ENCODE measurements at regions not wholly inside any gene's neighbourhood (a gene's known extent, or its start where the extent isn't known, plus 50 kb on each side); places are given as distances from the start of the nearest gene placed in this dataset.
A peak's percentile ranks its signal among the peaks of the same experiment; 100 is the strongest.

DNA sequence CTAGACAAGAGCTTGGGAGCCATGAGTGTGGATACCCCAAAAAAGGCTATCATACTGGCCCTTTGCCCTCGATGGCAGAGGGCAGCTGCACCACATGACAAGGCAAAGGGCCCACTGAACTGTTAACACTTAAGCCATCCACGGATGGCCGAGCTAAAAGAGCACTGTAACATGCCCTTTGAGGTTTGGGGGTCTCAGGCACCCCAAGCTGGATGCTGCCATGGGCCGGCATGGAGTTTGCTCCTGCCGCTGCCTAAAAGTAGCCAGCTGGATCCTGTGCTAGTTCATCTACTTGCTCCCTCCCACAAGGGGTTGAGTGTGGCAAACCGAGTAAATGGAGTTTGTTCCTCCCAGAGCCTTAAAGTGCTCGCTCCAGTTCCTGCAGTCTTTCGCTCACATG is 383.2 kb upstream of the LRRC4C start:
- no peak for DNase-seq
- intact Hi-C loops (cut with DNase I), result no loop called here

DNA sequence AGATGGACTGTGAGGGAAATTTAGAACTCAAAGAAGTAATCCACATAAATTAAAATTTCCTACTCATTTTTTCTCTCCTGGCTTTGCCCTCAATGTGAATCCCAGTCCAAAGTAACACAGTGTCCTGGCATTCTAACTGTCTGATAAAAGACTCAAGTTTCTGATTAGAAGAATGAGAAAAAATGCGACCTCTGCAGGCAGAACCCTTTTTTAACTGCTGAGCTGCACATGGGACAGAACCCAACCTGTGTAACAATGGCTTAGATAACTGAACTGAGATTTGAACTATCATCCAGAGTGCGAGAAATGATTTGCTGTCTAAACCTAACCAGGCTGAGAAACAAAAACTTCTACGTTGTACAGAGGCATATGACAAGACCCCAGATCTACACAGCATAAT is 385.6 kb upstream of the LRRC4C start:
- DNase-seq, result no peak
- intact Hi-C loops (cut with DNase I), result no loop called here

DNA sequence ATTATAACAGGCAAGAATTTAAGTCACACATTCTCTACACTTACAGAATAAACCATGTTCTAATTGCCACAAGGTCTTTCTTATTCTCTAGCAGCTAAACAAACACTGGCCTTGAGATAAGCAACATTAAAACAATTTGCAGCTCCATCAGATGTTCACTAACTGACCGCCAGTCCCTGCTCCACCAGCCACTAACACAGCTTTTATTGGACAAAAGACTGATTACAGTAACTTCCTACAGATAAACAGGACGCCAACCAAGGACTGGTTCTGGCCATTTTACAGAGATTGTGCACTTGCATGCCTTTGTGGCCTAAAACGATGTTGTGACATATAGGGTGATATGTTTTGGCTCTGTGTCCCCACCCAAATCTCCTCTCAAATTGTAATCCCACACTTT is 388.9 kb upstream of the LRRC4C start:
- DNase-seq, result no peak
- intact Hi-C loops (cut with DNase I), result no loop called here

DNA sequence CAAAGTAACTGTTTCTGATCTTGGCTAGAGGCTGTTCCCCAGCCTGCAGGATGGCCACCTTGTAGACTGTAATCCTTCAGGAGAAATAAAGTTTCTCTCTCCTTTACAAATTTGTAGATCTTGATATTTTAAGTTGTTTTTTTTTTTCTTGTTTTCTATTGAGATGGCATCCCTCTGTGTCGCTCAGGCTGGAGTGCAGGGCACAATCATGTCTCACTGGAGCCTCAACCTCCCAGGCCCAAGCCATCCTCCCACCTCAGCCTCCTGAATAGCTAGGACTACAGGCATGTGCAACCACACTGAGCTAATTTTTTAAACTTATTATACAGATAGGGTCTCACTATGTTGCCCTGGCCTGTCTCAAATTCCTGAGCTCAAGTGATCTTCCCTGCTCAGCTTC is 389.8 kb upstream of the LRRC4C start:
- intact Hi-C loops (cut with DNase I), result no loop called here

DNA sequence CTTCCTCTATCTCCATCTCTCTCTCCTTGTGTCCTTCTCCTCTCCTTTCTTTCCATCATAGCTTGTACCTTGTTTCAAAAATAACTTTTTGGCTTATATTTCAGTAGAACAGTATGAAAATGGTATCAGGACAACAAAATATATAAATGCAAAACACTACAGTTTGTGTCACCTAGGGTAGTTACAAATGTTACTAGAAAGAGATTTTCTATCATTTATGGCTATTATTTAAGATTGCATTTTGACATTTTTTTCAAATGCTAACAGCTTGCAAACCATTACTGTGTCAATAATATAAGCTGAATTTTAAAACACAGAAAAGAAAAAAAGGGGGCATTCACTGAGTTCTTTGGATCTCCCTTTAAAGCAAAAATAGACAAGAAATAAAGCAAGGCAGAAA is 392.3 kb upstream of the LRRC4C start:
- DNase-seq, result no peak
- intact Hi-C loops (cut with DNase I), result no loop called here

More for the DNA sequence above, 389.8 kb upstream of the LRRC4C start:
- no peak for DNase-seq

DNA sequence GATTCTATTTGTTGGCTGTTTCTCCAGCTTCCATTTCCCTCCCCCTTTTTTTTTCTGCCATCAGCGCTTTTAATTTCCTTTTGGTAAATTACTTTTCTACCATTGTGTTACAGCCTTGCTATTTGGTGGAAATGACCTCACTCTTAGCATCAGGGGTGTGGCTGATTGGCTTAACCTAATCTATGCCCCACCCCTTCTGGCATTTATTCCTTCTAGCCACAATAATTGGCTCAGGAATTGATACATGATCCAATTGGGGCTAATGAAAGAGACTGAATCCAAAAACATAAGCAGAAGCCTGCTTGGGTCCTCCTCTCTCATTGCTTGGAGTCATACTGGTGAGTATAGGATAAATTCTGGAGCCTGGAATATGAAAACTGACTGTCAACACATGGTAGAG is 402.4 kb upstream of the LRRC4C start:
- no peak for DNase-seq
- intact Hi-C loops (cut with DNase I), result no loop called here

DNA sequence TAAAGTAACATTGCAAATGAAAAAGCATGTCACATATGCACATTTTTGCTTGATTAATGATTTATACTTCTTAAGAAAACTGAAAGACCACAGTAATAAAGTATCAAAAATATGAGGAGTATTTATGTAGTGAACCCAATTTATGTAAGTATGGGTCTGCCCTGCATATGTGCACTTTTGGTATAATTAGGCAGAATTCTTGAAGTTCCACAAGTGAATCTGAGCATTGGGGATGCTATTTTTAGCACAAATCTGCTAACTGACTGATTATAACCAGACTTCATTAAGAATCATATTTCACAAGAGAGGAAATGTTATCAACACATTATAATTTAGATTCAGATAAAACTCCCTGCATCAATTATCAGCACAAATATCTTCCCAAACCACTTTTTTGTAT is 407.1 kb upstream of the LRRC4C start:
- DNase-seq, result no peak

DNA sequence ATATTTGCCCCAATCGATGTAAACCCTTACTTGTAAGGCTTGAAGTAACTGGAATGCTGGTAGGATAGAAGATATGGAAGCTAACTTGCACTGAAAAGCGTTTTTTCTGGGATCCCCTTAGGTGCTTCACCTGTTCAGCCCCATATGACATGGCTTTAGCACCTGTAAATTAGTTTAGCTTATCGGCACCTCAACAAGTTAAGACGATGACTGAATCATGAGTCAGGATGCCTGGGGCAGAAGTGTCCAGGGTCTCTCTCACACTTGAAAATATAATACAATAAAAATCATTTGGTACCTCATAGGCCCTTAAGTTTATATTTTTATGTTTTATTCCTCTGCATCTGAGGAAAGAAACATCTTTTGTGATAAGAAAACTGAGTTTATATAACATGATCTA is 409.2 kb upstream of the LRRC4C start:
- intact Hi-C loops (cut with DNase I), result no loop called here
- DNase-seq, result no peak

More for the DNA sequence above, 407.1 kb upstream of the LRRC4C start:
- intact Hi-C loops (cut with DNase I), result no loop called here

DNA sequence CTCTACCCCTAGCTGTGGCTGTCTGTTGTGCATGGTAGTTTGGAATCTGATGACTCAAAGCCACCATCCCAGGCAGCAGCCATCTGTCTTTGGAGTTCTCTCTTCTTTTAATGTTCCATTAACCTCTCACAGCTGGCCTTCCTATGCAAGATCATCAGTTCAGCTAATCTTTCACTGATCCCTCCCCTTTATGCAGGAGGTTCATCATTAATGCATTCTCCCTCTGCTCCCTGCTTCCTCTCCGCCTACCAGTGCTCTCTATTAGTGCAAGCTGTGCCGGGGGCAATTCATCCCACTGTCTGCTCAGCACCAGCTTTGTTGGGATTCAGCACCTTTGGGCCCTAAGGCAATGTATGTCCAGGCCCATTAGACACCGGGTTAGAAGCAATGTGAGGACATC is 413.0 kb upstream of the LRRC4C start:
- no peak for DNase-seq
- intact Hi-C loops (cut with DNase I), result no loop called here

DNA sequence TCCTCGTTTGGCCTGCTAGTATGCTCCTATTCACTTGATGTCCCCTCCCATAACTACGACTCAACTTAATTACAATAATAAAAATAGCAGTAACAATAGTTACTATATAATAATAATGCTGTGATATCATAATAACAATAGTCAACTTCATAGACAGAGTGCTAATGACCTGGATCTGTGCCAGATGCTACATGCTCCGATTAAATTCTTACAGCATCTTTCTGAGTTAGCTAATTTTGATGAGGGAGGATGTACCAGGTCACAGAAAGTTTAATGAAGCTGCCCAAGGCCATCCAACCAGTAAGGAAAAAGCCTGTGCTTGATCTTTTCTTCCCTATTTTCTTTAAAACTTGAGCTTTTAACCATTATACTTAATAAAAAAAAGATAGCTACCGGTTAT is 413.4 kb upstream of the LRRC4C start:
- intact Hi-C loops (cut with DNase I), result no loop called here
- no peak for DNase-seq

DNA sequence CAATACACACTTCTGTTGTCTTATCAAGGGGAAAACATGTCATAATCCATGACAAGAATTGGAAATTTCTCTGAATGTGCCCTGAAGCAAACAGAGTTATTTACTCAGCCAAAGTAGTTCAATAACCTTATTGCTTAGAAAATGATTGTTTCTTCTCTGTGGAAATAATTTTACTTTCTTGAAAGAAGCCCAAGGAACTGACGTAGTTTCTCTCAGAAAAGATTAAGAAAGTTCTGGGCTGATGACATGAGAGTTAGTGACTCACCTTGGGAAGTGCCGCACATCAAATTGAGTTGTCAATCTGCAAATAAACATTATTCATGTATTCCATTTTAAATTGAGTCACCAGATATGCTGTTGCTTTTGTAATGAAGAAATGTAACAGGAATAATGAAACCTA is 418.6 kb upstream of the LRRC4C start:
- intact Hi-C loops (cut with DNase I), result no loop called here
- peak in 16 of 42 donors; percentile 2 to 66 (median 24) for DNase-seq

DNA sequence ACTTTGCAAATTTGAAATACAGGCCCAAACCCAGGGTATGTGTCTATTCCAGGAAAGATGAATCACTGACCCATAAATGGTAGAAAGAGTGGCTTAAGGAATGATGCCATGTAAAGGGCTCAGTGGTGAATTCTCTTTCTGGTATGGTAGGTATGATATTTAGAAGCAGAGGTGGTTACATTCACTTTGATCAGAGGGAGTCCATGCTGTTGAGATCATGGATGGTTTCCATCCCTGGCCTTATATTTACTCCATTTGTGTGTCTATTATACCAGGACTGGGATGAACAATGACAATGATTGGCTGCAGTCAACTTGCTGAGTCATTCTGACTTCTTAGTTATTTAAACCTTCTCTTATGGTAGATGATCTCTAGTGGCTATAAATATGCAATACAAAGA is 419.8 kb upstream of the LRRC4C start:
- no peak for DNase-seq
- intact Hi-C loops (cut with DNase I), result no loop called here

DNA sequence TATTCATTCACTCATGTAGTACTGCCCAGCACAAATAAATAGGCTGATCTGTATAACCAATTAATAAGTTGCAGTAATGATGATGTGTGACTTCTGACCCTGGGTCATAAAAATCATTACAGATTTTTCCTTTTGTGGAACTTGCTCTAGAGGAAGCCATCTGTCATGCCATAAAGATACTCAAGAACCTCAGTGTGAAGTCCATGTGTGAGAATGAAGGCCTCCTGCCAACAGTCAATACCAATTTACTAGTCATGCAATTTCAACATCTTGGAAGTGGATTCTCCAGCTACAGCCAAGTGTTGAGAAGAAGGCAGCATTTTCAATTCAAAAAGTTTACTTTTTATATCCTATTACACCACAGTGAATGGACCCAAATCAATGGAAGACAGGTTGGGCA is 435.6 kb upstream of the LRRC4C start:
- intact Hi-C loops (cut with DNase I), result no loop called here
- no peak for DNase-seq

DNA sequence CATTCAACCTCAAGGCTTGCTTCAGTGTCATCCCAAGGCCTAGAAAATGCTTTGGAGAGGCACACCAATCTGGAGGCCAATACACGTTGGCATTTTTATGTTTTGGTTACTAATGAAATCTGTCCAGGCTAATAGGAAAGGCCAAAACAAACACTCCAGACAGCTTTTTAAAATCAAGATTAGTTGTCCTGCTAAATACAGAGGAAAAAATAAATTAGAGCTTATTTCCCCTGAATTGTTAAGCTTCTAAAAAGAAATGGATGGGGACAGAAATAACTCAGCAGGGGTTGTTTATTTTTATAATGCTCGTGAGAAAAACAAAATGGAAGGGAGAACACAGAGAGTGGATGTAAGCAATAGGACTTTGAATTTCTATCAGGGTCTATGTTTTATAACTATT is 438.5 kb upstream of the LRRC4C start:
- intact Hi-C loops (cut with DNase I), result no loop called here
- no peak for DNase-seq

DNA sequence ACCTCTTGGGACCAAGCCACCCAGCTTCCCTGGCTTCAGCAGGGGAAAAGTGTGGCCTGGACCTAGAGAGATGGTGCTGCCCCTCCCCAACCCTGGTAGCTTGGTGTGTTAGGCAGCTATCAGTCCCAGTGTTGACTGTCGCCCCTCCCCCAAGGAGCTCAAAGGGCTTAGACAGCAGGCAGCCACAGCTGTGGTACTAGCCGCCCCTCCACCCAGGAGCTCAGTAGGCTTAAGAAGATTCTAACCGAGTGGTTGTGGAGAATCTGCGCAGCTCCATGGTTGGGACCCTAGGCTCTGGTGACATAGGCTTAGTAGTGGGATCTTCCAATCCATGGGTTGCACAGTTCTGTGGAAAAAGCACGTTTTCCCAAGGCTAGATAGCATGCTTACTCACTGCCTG is 458.4 kb upstream of the LRRC4C start:
- intact Hi-C loops (cut with DNase I), result no loop called here
- DNase-seq, result no peak

DNA sequence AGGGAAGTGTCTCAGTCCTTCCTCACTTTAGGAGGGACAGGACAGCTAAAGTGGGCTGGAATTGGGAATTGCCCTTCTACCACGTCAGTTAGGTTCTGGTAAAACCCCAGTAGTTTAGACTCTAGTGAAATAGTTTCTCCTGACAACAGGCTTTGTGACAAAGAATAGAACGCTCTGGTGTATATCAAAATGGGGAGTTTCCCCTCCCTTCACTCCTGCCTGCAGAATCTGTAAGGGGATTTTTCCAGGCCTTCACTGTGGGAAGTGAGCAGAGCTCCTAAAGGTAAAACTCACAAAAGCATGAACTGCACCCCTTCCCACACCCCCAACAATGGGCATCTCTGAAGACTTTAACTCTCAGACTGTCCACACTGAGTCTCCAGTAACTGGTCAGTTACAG is 460.9 kb upstream of the LRRC4C start:
- intact Hi-C loops (cut with DNase I), result no loop called here

DNA sequence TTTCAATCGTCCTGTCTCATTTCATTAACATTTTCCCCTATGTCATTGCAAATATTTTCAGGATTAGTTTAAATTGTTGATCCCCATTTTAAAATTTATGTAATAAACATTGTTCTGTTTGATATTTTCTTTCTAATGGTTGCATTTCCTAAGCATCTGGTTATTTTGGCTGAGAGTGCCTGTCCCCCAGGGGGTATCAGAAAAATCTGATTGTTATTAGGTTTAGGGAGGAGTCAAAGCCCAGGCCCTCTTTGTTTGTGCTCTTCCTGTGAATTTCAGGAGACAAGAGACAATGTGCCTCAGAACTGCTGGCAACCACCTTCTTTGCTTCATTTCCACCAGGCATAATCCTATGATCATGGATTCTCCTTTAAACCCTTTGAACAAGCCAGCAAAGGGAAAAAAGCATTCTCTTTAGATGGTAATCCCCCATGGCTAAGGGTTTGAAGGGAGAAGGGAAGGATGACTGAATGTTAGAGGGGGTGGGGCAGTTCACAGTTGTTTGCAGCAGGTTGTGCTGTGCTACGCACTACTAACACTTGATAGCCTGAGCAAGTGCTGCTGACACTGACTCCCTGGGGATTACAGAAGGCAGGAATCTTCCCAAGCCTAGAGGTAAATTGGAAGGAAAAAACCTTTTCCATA is 462.4 kb upstream of the LRRC4C start:
- intact Hi-C loops (cut with DNase I), result no loop called here
- no peak for DNase-seq

More for the DNA sequence above, 460.9 kb upstream of the LRRC4C start:
- DNase-seq, result no peak

DNA sequence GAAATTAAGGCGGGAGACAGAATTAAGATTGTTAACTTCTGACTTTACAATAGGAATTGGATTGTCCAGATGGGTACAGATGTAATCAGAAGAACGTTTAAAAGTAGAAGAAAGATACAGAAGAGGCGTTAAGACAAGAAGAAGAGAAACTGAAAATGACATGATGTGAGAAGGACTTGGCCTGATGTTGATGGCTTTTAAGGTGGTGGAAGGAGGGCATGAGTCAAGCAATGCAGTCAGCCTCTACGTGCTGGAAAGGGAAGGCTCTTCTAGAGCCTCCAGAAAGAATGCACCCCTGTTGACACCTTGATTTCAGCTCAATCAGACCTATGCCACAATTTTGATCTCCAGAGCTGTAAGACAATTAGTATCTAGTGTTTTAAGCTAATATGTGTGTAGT is 466.9 kb upstream of the LRRC4C start:
- no peak for DNase-seq
- intact Hi-C loops (cut with DNase I), result no loop called here

DNA sequence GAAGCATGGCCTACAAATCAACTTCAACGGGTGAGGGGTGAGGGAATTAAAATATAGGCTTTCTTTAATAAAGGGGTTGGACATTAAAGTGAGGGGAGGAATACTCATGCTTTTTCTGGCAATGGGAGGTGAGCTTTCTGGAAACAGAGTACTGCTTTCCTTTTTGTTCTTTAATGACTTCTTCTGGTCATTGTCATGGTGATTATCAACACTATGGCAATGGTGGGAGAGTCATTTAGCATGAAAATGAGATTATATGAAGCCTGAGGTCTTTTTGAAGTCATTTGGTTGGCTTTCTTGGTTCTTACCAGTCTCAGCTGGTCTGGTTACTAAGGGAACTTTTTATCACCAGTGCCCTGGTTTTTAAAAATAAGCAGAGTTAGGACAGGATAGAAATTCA is 475.8 kb upstream of the LRRC4C start:
- DNase-seq, result no peak
- intact Hi-C loops (cut with DNase I), result no loop called here

DNA sequence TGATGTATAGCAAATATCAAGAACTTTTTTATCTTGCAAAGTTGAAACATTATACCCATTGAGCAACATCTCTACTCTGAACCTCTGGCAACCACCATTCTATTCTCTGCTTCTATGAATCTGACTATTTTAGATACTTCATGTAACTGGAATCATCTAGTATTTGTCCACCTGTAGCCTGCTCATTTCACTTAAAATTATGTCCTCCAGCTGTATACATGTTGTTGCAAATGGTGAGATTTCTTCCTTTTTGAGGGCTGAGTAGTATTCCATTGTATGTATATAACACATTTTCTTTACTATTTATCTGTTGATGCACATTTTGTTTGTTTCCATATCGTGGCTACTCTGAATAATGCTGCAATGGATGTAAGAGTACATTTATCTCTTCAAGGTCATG is 476.3 kb upstream of the LRRC4C start:
- intact Hi-C loops (cut with DNase I), result no loop called here
- no peak for DNase-seq

DNA sequence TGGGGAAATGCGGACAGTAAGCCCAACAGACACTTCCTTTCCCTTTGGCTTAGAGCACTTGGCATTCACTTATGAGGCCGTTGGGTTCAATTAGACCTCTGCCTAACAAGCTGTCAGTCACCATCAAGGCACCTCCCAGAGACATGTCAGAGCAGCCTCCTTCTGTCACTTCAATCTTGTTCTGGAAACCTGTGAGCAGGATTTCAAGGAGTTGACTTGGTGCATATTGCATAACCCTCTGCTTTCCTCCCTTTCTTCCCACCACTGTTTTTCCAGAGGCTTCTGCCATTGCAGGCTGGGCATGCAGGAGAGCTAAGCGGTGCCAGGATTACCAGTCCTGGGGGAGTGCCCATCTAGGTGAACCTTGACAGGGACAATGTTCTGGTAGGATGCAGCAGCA is 484.2 kb upstream of the LRRC4C start:
- DNase-seq, result peak in 13 of 42 donors; percentile 6 to 70 (median 22)
- intact Hi-C loops (cut with DNase I), result no loop called here

DNA sequence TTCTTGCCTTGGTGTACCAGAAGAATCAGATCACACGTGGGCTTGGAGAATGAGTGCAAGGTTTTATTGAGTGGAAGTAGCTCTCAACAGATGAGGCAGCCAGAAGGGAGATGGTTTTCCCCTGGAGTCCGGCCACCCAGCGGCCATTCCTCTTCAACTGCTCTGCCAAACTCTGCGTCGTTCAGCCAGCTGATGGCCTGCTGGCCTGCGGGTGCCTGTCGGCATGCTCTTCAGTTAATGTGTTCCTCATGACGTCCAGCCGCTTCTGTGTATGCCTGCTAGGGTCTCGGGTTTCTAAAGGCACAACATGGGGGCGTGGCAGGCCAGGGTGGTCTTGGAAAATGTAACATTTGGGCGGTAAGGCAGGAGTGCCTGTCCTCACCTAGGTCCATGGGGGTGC is 487.9 kb upstream of the LRRC4C start:
- intact Hi-C loops (cut with DNase I), result no loop called here

More for the DNA sequence above, 487.9 kb upstream of the LRRC4C start:
- no peak for DNase-seq
